ENCODE measurements at regions not wholly inside any gene's neighbourhood (a gene's known extent, or its start where the extent isn't known, plus 50 kb on each side); places are given as distances from the start of the nearest gene placed in this dataset.

DNA sequence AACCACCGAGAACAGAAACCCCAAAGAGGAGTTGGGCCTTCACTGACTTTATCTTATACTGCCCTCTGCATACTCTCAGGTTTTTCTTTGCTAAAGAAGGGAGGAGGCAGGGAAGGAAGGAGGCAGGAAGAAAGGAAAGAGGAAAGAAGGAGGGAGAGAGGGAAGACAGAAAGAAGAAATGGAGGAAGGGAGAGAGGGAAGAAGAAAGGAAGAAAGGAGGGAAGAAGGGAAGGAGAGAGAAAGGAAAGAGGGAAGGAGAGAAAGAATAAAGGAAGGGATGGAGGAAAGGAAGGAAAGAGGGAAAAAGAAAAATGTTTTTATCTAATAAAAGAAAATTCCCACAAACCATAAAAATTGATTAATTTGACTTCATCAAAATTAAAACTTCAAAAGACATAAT lies 294.6 kb downstream of the PTTG2 start:
- TF ChIP-seq, protein P1, sequence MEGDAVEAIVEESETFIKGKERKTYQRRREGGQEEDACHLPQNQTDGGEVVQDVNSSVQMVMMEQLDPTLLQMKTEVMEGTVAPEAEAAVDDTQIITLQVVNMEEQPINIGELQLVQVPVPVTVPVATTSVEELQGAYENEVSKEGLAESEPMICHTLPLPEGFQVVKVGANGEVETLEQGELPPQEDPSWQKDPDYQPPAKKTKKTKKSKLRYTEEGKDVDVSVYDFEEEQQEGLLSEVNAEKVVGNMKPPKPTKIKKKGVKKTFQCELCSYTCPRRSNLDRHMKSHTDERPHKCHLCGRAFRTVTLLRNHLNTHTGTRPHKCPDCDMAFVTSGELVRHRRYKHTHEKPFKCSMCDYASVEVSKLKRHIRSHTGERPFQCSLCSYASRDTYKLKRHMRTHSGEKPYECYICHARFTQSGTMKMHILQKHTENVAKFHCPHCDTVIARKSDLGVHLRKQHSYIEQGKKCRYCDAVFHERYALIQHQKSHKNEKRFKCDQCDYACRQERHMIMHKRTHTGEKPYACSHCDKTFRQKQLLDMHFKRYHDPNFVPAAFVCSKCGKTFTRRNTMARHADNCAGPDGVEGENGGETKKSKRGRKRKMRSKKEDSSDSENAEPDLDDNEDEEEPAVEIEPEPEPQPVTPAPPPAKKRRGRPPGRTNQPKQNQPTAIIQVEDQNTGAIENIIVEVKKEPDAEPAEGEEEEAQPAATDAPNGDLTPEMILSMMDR (conservative IDR thresholded peaks at IDR 0.05; ENCODE audit: low read depth, low read length): no peak
- no peak for DNase-seq (ENCODE audit: low read depth)
- H3K4me3 ChIP-seq (ENCODE audit: low read depth, low read length): no peak overlapping the region

DNA sequence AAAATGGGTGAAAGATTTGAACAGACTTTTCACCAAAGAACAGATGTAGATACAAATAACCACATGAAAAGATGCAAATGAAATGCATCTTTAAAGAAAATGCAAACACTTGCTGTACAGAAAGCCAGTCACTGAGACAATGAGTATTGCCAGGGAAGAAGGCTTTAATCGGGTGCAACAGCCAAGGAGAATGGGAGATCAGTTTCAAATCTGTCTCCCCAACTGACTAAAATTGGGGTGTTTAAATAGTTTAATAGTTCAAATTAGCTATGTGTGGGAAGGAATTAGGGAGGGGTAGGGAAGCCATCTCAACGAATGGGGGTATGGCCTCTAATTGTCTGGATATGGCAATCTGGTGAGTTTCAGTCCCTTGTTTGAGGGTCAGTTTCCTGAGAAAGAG lies 295.4 kb downstream of the PTTG2 start:
- TF ChIP-seq, protein P1 (conservative IDR thresholded peaks at IDR 0.05; ENCODE audit: low read depth, low read length): no peak
- no peak overlapping the region for H3K4me3 ChIP-seq (ENCODE audit: low read depth, low read length)

DNA sequence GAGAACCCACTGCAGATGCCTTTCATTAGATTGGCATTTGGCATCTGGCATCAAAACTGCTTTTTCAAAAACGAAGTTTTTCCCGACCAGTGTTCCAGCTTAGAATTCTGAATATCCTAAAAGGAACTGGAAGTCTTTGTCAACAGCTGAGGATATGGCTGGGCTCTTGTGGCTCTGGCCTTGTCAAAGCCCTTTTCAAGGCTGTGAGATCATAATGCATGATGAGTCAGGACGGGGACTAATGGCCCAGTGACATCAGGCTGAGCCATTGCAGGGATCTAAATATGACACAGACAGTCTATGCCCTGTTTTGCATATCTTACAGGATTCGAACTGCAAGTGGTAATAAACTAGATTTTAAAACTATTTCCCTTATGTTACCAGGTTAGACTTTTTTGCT lies 306.4 kb downstream of the PTTG2 start:
- DNase-seq (ENCODE audit: low read depth): no peak
- TF ChIP-seq, protein P1 (conservative IDR thresholded peaks at IDR 0.05; ENCODE audit: low read depth, low read length): no peak
- H3K4me3 ChIP-seq (ENCODE audit: low read depth, low read length): no peak overlapping the region

More for the DNA sequence above, 295.4 kb downstream of the PTTG2 start:
- no peak for DNase-seq (ENCODE audit: low read depth)

DNA sequence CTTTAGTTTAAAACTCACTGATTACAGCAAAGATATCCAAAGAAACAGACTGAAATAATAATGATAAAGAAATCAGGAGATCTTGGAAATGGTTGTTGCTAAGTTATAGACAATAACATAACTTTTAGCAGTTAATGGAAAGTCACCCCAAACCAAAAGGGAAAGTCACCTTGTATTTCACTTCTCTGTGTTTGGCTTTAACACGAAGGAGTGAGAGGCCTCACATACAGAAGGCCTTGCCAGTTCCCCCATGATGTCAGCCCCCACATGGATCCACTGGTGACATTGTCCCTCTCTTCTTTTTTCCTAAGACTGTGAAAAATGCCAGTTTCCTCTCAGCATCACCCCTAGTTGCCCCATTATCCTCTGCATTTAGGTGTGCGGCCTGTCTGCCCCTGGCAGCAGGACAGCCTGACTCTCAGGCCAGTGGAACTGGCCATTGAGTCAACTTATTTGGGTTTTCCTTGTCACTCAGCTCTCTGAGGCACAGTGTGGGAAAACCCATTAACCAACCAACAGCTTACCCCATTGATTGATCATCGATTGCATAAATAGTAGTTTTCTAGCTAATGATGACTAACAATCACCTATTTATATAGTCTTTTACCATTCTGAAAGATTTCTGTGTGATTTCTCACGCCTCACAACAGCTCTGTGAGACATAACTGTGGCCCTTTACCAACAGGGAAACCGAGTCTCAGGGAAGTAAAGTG lies 308.1 kb downstream of the PTTG2 start:
- no peak overlapping the region for H3K4me3 ChIP-seq (ENCODE audit: low read depth, low read length)
- no peak for DNase-seq (ENCODE audit: low read depth)
- TF ChIP-seq, protein P1 (conservative IDR thresholded peaks at IDR 0.05; ENCODE audit: low read depth, low read length): no peak

- H3K4me3 ChIP-seq (ENCODE audit: low read depth, low read length): no peak overlapping the region
- TF ChIP-seq, protein P1 (conservative IDR thresholded peaks at IDR 0.05; ENCODE audit: low read depth, low read length): no peak
- DNase-seq (ENCODE audit: low read depth): no peak
These were observed 308.6 kb downstream of the PTTG2 start for GRCh38 chr4:38268837-38269236.

GRCh38 chr4:38273407-38273806 lies 313.2 kb downstream of the PTTG2 start:
- no peak for DNase-seq (ENCODE audit: low read depth)
- TF ChIP-seq, protein P1 (conservative IDR thresholded peaks at IDR 0.05; ENCODE audit: low read depth, low read length): no peak
- H3K4me3 ChIP-seq (ENCODE audit: low read depth, low read length): no peak overlapping the region
